Endodermal cell (in vitro differentiated cells): ENCODE measurements at regions not wholly inside any gene's neighbourhood (a gene's known extent, or its start where the extent isn't known, plus 50 kb on each side); places are given as distances from the start of the nearest gene placed in this dataset.

Experiments used
- DNase-seq: peaks from one replicate; pipeline ENCODE4 v3.0.0-alpha.2; 2017
- H3K27ac ChIP-seq: 2 replicates; pipeline ENCODE4 v1.5.1; 2013; ENCODE audit warnings: mild to moderate bottlenecking, low read depth, low read length, moderate library complexity
- H3K27me3 ChIP-seq: 2 replicates; pipeline ENCODE4 v1.6.1; 2013; ENCODE audit warnings: mild to moderate bottlenecking, low read length, moderate library complexity; ENCODE audit not compliant: insufficient read depth, control insufficient read depth, poor library complexity, severe bottlenecking
- H3K36me3 ChIP-seq: 2 replicates; pipeline ENCODE4 v1.7.0; 2013; ENCODE audit warnings: mild to moderate bottlenecking, low read length, moderate library complexity; ENCODE audit not compliant: control insufficient read depth, insufficient read depth
- H3K4me1 ChIP-seq: one replicate; pipeline ENCODE4 v1.7.0; 2013; ENCODE audit warnings: low read length; ENCODE audit not compliant: control insufficient read depth, insufficient read depth
- H3K4me3 ChIP-seq: 2 replicates; pipeline ENCODE4 v1.5.1; 2013; ENCODE audit warnings: mild to moderate bottlenecking, low read length, moderate library complexity
- H3K9ac ChIP-seq: 2 replicates; pipeline ENCODE4 v1.6.1; 2013; ENCODE audit warnings: mild to moderate bottlenecking, low read length, moderate library complexity; ENCODE audit not compliant: poor library complexity, severe bottlenecking; ENCODE audit errors: extremely low read depth
- H3K9me3 ChIP-seq: 2 replicates; pipeline ENCODE4 v1.6.1; 2013; ENCODE audit warnings: mild to moderate bottlenecking, low read length, moderate library complexity; ENCODE audit not compliant: control insufficient read depth
- H3K27ac Mint-ChIP-seq: 2 replicates; pipeline ENCODE4 v1.8.0; 2020; ENCODE audit warnings: mixed read lengths
- H3K27me3 Mint-ChIP-seq: 2 replicates; pipeline ENCODE4 v1.8.0; 2021; ENCODE audit warnings: mild to moderate bottlenecking, mixed read lengths; ENCODE audit not compliant: insufficient read depth
- H3K36me3 Mint-ChIP-seq: 2 replicates; pipeline ENCODE4 v1.8.0; 2020; ENCODE audit warnings: low read depth, mixed read lengths
- H3K4me1 Mint-ChIP-seq: 2 replicates; pipeline ENCODE4 v1.8.0; 2020; ENCODE audit warnings: mixed read lengths
- H3K4me3 Mint-ChIP-seq: 2 replicates; pipeline ENCODE4 v1.8.0; 2020; ENCODE audit warnings: mild to moderate bottlenecking, moderate library complexity, mixed read lengths
- H3K9me3 Mint-ChIP-seq: 2 replicates; pipeline ENCODE4 v1.8.0; 2020; ENCODE audit warnings: mild to moderate bottlenecking, mixed read lengths
- WGBS, 2 experiments: methylation state at CpG; one replicate each; pipeline versions ENCODE4 v1.1.5 to v1.1.7; 2013; ENCODE audit warnings: missing lambda C conversion rate in 2 of 2, mixed read lengths in 1 of 2; ENCODE audit not compliant: insufficient coverage in 1 of 2, insufficient read length in 1 of 2; 5-methylcytosine and 5-hydroxymethylcytosine counted together
- TF ChIP-seq, protein P1 (sequence below): fragments of 200-600 bp; sonication (generic); conservative IDR thresholded peaks from 2 replicates; pipeline ENCODE4 v1.5.0; 2021; ENCODE audit warnings: antibody characterized with exemption, mild to moderate bottlenecking

DNA sequence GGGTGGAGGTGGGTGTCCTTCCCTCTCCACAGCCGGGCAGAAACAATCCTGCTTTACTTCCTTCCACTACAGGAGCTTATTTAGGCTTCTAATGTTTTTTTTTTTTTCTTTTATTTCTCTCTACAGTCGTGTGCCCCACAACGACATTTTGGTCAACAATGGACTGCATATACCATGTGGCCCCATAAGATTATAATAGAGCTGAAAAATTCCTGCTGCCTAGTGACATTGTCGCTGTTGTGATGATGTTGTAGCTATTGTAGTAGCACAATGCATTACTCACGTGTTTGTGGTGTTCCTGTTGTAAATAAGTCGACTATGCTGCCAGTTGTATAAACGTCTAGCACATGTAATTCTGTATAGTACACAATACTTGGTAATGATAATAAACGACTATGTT, 153.7 kb downstream of the IL20RB start:
- no peak overlapping the region for H3K27ac Mint-ChIP-seq
- no peaks in the 10 kb centered on the region for H3K36me3 Mint-ChIP-seq
- Histone ChIP-seq H3K27me3 (no peaks in the 10 kb centered on the region), H3K9ac (no peak overlapping the region), H3K27ac (peak overlapping the region; percentile 30), H3K4me1 (peaks cover 4% of the 10 kb centered on the region), H3K36me3 (no peaks in the 10 kb centered on the region), H3K4me3 (no peak overlapping the region), H3K9me3 (no peaks in the 10 kb centered on the region)
- no peaks in the 10 kb centered on the region for H3K9me3 Mint-ChIP-seq
- peaks cover 3% of the 10 kb centered on the region for H3K27me3 Mint-ChIP-seq
- DNase-seq = no peak
- TF ChIP-seq, protein P1, sequence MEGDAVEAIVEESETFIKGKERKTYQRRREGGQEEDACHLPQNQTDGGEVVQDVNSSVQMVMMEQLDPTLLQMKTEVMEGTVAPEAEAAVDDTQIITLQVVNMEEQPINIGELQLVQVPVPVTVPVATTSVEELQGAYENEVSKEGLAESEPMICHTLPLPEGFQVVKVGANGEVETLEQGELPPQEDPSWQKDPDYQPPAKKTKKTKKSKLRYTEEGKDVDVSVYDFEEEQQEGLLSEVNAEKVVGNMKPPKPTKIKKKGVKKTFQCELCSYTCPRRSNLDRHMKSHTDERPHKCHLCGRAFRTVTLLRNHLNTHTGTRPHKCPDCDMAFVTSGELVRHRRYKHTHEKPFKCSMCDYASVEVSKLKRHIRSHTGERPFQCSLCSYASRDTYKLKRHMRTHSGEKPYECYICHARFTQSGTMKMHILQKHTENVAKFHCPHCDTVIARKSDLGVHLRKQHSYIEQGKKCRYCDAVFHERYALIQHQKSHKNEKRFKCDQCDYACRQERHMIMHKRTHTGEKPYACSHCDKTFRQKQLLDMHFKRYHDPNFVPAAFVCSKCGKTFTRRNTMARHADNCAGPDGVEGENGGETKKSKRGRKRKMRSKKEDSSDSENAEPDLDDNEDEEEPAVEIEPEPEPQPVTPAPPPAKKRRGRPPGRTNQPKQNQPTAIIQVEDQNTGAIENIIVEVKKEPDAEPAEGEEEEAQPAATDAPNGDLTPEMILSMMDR = no peak
- WGBS, 2 experiments = 89% methylated on average over 7 of the region's 8 CpGs; no CpG with 5 or more reads in 1 of the 2 experiments
- H3K4me3 Mint-ChIP-seq = no peak overlapping the region
- peaks cover 11% of the 10 kb centered on the region for H3K4me1 Mint-ChIP-seq

DNA sequence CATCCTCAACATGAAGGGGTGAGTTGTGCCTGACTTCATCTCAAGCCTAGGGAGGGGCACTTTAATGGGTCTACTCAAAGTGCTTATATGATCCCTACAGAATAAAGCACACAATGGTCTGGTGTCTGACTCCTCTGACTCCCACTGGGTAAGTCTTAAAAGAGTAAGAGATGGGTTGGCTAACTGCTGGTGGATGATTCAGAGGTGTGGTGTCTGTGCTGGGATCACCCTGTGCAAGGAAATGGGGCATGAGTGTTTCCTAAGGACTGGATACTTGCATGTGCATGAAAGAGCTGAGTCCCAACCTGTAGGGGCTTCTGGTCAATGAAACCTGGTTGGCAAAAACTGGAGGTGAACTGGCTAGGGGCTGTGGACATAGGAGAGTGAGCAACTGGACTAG, 158.8 kb downstream of the IL20RB start:
- Mint-ChIP-seq H3K36me3 (no peaks in the 10 kb centered on the region), H3K4me3 (no peak overlapping the region), H3K4me1 (peaks cover 7% of the 10 kb centered on the region), H3K9me3 (no peaks in the 10 kb centered on the region), H3K27ac (no peak overlapping the region), H3K27me3 (no peaks in the 10 kb centered on the region)
- no peaks in the 10 kb centered on the region for H3K9me3 ChIP-seq
- TF ChIP-seq, protein P1 = no peak
- H3K36me3 ChIP-seq = no peaks in the 10 kb centered on the region
- no peak overlapping the region for H3K4me3 ChIP-seq
- DNase-seq = no peak
- H3K27ac ChIP-seq = no peak overlapping the region
- no peaks in the 10 kb centered on the region for H3K27me3 ChIP-seq
- no peak overlapping the region for H3K9ac ChIP-seq
- peaks cover 6% of the 10 kb centered on the region for H3K4me1 ChIP-seq

DNA sequence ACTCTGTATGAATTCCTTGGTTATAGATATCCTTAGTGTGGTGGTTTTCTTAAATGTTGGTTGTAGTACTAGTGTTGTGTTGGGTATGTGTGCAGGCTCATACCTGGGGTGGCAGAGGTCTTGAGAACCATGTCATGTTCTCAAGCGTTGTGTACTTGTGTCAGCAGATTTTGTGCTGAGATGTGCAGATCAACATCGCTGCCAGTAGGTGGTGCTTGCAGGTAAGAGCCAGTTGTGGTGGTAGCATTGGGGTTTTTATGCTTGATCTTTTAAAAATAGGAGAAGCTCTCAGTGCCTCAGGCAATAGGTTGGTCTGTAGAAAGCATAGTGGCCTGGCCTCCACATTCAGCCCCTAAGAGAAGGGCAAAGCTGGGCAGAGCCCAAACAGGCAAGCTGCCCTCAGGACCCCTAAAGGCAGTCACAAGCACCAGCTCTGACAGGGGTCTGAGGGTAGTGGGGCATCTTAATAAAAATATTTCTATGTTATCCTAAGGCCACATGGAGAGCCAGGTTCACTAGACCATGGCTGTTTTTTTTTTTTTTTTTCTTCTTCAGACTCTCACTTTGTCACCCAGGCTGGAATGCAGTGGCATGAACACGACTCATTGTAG, 164.0 kb downstream of the IL20RB start:
- H3K4me1 ChIP-seq = no peaks in the 10 kb centered on the region
- Mint-ChIP-seq H3K9me3 (no peaks in the 10 kb centered on the region), H3K4me3 (no peak overlapping the region), H3K27ac (no peak overlapping the region), H3K36me3 (no peaks in the 10 kb centered on the region), H3K4me1 (no peaks in the 10 kb centered on the region), H3K27me3 (no peaks in the 10 kb centered on the region)
- peak; percentile 78 for DNase-seq
- H3K9ac ChIP-seq = no peak overlapping the region
- TF ChIP-seq, protein P1 = peak; percentile 87
- no peaks in the 10 kb centered on the region for H3K36me3 ChIP-seq
- no peak overlapping the region for H3K4me3 ChIP-seq
- no peak overlapping the region for H3K27ac ChIP-seq
- WGBS, 2 experiments = 39 to 60% methylated on average over 2 to 3 of the region's 3 CpGs
- H3K27me3 ChIP-seq = no peaks in the 10 kb centered on the region
- no peaks in the 10 kb centered on the region for H3K9me3 ChIP-seq
